ENCODE measurements at regions not wholly inside any gene's neighbourhood (a gene's known extent, or its start where the extent isn't known, plus 50 kb on each side); places are given as distances from the start of the nearest gene placed in this dataset.

GRCh38 chr3:135755330-135756105, 210.0 kb upstream of the PPP2R3A start:
- no peak for DNase-seq

- DNase-seq, result no peak
Measured at GRCh38 chr3:135756106-135756668, 209.3 kb upstream of the PPP2R3A start.

- no peak for DNase-seq
Measured at GRCh38 chr3:135757421-135757820, 208.1 kb upstream of the PPP2R3A start.

- DNase-seq, result no peak
Measured at GRCh38 chr3:135758961-135759360, 206.6 kb upstream of the PPP2R3A start.

GRCh38 chr3:135759651-135760050, 205.9 kb upstream of the PPP2R3A start:
- DNase-seq, result no peak

GRCh38 chr3:135760581-135760980, 204.9 kb upstream of the PPP2R3A start:
- DNase-seq, result no peak

- DNase-seq, result no peak
Measured at GRCh38 chr3:135762188-135762856, 203.2 kb upstream of the PPP2R3A start.

- DNase-seq, result no peak
Measured at GRCh38 chr3:135766115-135766514, 199.4 kb upstream of the PPP2R3A start.

- DNase-seq, result no peak
Measured at GRCh38 chr3:135771760-135772159, 193.8 kb upstream of the PPP2R3A start.

GRCh38 chr3:135779024-135779423, 186.5 kb upstream of the PPP2R3A start:
- no peak for DNase-seq

GRCh38 chr3:135779590-135780235, 185.8 kb upstream of the PPP2R3A start:
- no peak for DNase-seq

GRCh38 chr3:135781026-135781815, 184.3 kb upstream of the PPP2R3A start:
- DNase-seq, result no peak

- DNase-seq, result no peak
Measured at GRCh38 chr3:135784557-135784956, 181.0 kb upstream of the PPP2R3A start.

GRCh38 chr3:135788146-135788545, 177.4 kb upstream of the PPP2R3A start:
- no peak for DNase-seq

GRCh38 chr3:135788978-135789377, 176.6 kb upstream of the PPP2R3A start:
- no peak for DNase-seq

- DNase-seq, result no peak
Measured at GRCh38 chr3:135792174-135792573, 173.4 kb upstream of the PPP2R3A start.

GRCh38 chr3:135792858-135793475, 172.6 kb upstream of the PPP2R3A start:
- no peak for DNase-seq

GRCh38 chr3:135800071-135800549, 165.4 kb upstream of the PPP2R3A start:
- no peak for DNase-seq

GRCh38 chr3:135801018-135801417, 164.5 kb upstream of the PPP2R3A start:
- no peak for DNase-seq

- no peak for DNase-seq
Measured at GRCh38 chr3:135802171-135802570, 163.4 kb upstream of the PPP2R3A start.

- DNase-seq, result no peak
Measured at GRCh38 chr3:135803028-135803692, 162.4 kb upstream of the PPP2R3A start.

GRCh38 chr3:135805752-135806151, 159.8 kb upstream of the PPP2R3A start:
- no peak for DNase-seq

Data from stimulated activated CD4-positive, alpha-beta T cell treated with anti-CD3 and anti-CD28 coated beads, Interleukin-15, amount 100 ng/mL, for 24 hours (primary cell).